Peyer's patch (tissue), 4 donors: ENCODE measurements at regions not wholly inside any gene's neighbourhood (a gene's known extent, or its start where the extent isn't known, plus 50 kb on each side); places are given as distances from the start of the nearest gene placed in this dataset.

ENCODE experiments used
- DNase-seq, 3 donors: peaks; one replicate each; pipeline ENCODE4 v3.0.0-alpha.2; 2017 to 2019
- H3K27ac ChIP-seq, 4 donors: fragments of 200-600 bp; sonication (generic); one replicate each; pipeline ENCODE4 v1.5.1; 2016 to 2019
- H3K27me3 ChIP-seq, 2 donors: fragments of 200-600 bp; sonication (generic); one replicate each; pipeline ENCODE4 v1.5.1; 2019
- H3K36me3 ChIP-seq, 3 donors: fragments of 200-600 bp; sonication (generic); one replicate each; pipeline ENCODE4 v1.5.1; 2016 to 2019
- H3K4me1 ChIP-seq, 4 donors: fragments of 200-600 bp; sonication (generic); one replicate each; pipeline ENCODE4 v1.5.1; 2016 to 2019
- H3K4me3 ChIP-seq, 4 donors: fragments of 200-600 bp; sonication (generic); 1 replicate in 3 of 4; 2 replicates in 1 of 4; pipeline ENCODE4 v1.5.1; 2016 to 2019; ENCODE audit warnings: mild to moderate bottlenecking in 1 of 4
- H3K9me3 ChIP-seq, 4 donors: fragments of 200-600 bp; sonication (generic); one replicate each; pipeline ENCODE4 v1.5.1; 2016 to 2019; ENCODE audit warnings: mild to moderate bottlenecking in 1 of 4
- POLR2A ChIP-seq, 2 donors: fragments of 450-650 bp; IDR thresholded peaks; one replicate each; pipeline ENCODE4 v1.5.1; 2017; ENCODE audit warnings: antibody characterized with exemption in 2 of 2, mild to moderate bottlenecking in 2 of 2, moderate library complexity in 2 of 2
- TF ChIP-seq, protein P1 (sequence below), 6 experiments: fragments of 450-650 bp in 4 of 6; fragments of 200-600 bp in 2 of 6; sonication (generic) in 1 of 6; IDR thresholded peaks; one replicate each; pipeline ENCODE4 v1.5.1; 2017 to 2019; ENCODE audit warnings: antibody characterized with exemption in 6 of 6, mild to moderate bottlenecking in 3 of 6, moderate library complexity in 1 of 6

DNA sequence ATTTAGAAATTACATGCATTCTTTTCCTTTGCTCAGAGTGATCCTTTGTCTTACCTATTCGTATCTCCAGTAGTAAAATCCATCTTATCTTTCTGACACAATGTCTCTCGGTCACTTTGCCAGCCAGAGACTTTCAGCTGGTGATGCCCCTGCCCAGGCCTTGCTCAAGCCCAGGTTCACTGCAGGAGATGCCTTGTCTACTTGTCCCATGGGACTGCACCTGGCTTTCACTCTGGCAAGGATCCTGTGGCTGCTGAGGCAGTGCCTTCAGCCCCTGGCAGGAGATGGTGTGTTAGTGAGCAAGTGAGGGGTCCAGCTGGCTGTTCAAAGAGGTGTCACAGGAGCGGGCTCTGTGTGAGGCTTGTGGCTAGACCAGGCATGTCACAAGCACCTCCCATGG is 1268.9 kb downstream of the OTOL1 start:
- TF ChIP-seq, protein P1, sequence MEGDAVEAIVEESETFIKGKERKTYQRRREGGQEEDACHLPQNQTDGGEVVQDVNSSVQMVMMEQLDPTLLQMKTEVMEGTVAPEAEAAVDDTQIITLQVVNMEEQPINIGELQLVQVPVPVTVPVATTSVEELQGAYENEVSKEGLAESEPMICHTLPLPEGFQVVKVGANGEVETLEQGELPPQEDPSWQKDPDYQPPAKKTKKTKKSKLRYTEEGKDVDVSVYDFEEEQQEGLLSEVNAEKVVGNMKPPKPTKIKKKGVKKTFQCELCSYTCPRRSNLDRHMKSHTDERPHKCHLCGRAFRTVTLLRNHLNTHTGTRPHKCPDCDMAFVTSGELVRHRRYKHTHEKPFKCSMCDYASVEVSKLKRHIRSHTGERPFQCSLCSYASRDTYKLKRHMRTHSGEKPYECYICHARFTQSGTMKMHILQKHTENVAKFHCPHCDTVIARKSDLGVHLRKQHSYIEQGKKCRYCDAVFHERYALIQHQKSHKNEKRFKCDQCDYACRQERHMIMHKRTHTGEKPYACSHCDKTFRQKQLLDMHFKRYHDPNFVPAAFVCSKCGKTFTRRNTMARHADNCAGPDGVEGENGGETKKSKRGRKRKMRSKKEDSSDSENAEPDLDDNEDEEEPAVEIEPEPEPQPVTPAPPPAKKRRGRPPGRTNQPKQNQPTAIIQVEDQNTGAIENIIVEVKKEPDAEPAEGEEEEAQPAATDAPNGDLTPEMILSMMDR (IDR thresholded peaks at IDR 0.05): no peak
- no peak for TF ChIP-seq POLR2A (IDR thresholded peaks at IDR 0.05)
- no peak for DNase-seq
- Histone ChIP-seq H3K36me3 (no peaks in the 10 kb centered on the region), H3K27me3 (no peaks in the 10 kb centered on the region), H3K27ac (no peak overlapping the region), H3K9me3 (no peaks in the 10 kb centered on the region), H3K4me3 (no peak overlapping the region), H3K4me1 (no peaks in the 10 kb centered on the region)

DNA sequence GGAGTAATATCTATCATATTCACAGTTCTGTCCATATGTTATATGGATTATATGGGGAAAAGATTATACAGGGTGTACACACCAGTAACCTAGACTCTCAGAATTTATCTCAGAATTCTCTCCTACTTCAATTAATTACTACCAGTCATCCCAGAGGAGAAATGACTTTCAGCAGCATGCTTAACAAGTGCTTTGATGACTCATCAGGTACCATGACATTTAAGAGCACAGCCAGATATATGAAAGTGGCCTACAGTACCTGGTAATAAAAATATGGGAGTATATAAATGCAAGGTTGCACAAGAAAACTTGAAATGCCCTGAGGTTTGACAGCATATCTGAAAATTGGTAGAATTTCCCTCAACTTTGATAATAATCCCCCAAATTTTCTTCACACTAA is 1273.0 kb downstream of the OTOL1 start:
- no peaks in the 10 kb centered on the region for H3K27me3 ChIP-seq
- no peak overlapping the region for H3K27ac ChIP-seq
- no peaks in the 10 kb centered on the region for H3K4me1 ChIP-seq
- no peak for DNase-seq
- H3K9me3 ChIP-seq: no peaks in the 10 kb centered on the region
- no peak for TF ChIP-seq POLR2A (IDR thresholded peaks at IDR 0.05)
- no peak overlapping the region for H3K4me3 ChIP-seq
- H3K36me3 ChIP-seq: no peaks in the 10 kb centered on the region

DNA sequence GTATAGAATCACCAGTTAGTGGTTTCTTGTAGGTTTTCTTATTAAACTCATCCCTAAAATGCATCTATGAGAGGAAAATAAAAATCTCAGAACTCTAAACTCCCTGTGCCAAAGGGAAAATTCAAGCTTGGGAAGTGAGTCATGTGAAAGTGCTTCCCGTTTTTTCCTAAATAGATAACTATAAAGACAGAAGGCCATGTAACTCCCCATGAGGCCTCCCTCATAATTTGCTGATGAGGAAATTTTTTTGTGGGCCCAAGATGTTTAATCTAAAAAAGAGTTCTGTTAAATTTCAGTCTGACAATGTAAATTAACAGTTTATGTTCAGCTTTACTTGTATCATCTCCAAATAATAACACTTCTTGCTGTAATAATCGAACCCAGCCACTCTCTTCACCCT is 1273.9 kb downstream of the OTOL1 start:
- no peak for DNase-seq
- no peak overlapping the region for H3K27ac ChIP-seq
- no peaks in the 10 kb centered on the region for H3K9me3 ChIP-seq
- H3K36me3 ChIP-seq: no peaks in the 10 kb centered on the region
- no peak overlapping the region for H3K4me3 ChIP-seq
- TF ChIP-seq POLR2A (IDR thresholded peaks at IDR 0.05): no peak
- TF ChIP-seq, protein P1 (IDR thresholded peaks at IDR 0.05): no peak
- H3K27me3 ChIP-seq: no peaks in the 10 kb centered on the region
- no peaks in the 10 kb centered on the region for H3K4me1 ChIP-seq

DNA sequence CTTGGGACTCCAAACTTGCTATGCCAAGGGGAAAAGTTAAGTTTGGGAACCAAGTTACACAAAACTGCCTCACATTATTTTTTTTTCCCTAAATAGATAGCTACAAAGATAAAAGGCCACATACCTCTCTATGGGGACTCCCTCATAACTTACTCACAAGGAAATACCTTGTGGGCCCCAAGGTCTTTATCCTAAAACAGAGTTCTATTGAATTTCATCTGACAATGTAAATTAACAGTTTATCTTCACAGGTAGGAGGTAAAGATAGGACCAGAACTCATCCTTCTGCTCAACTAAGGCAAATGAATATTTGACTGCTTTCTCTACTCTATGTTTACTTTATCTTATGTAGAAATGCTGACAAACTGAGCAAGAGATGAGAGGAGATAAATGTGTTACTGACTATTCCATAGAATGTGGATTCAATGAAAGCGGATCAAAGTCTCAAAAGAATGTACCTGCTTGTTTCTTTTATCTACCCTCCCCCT is 1278.0 kb downstream of the OTOL1 start:
- Histone ChIP-seq H3K4me1 (no peaks in the 10 kb centered on the region), H3K27me3 (no peaks in the 10 kb centered on the region), H3K27ac (no peak overlapping the region), H3K36me3 (no peaks in the 10 kb centered on the region), H3K4me3 (no peak overlapping the region), H3K9me3 (no peaks in the 10 kb centered on the region)
- no peak for DNase-seq
- TF ChIP-seq, protein P1 (IDR thresholded peaks at IDR 0.05): no peak
- TF ChIP-seq POLR2A (IDR thresholded peaks at IDR 0.05): no peak

DNA sequence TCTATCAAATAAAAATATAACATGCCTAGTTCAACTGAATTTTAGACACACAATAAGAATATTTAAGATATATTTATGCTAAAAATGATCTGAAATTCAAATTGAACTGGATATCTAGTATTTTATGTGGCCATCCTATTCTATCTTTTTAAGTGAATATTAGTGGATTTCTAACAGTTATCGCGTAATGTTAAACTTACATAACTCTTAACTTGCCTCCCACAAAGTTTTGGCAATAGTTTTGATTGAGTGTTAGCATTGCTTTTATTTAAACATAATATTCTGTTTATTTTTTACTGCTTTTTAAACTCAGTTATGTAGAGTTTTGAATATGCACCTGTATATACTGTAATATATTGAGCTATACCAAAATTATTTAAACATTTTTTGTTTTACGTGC is 1279.5 kb downstream of the OTOL1 start:
- H3K4me3 ChIP-seq: no peak overlapping the region
- H3K9me3 ChIP-seq: no peaks in the 10 kb centered on the region
- no peak for TF ChIP-seq POLR2A (IDR thresholded peaks at IDR 0.05)
- TF ChIP-seq, protein P1 (IDR thresholded peaks at IDR 0.05): no peak
- no peaks in the 10 kb centered on the region for H3K4me1 ChIP-seq
- no peaks in the 10 kb centered on the region for H3K27me3 ChIP-seq
- no peaks in the 10 kb centered on the region for H3K36me3 ChIP-seq
- no peak overlapping the region for H3K27ac ChIP-seq
- no peak for DNase-seq

DNA sequence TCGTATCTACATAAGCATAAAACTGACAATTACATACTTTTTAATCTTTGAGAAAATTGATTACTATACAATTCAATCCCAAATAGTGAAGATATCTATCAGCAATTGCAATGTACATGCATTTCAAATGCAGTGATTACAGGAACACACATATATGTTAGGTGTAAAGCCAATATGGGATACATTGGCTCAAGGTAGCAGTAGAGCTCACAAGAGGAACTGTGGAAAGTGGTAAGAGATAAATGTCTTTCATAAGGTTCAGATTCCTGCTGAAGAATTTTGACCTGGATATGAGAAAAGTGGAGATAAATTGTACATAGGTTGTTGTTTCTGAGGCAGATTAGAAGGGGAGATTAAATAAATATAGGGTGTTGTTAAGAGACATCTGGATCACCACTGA is 1280.5 kb downstream of the OTOL1 start:
- Histone ChIP-seq H3K27ac (no peak overlapping the region), H3K27me3 (no peaks in the 10 kb centered on the region), H3K4me1 (no peaks in the 10 kb centered on the region), H3K4me3 (no peak overlapping the region), H3K9me3 (no peaks in the 10 kb centered on the region), H3K36me3 (no peaks in the 10 kb centered on the region)
- no peak for DNase-seq
- TF ChIP-seq POLR2A (IDR thresholded peaks at IDR 0.05): no peak
- TF ChIP-seq, protein P1 (IDR thresholded peaks at IDR 0.05): peak in 2 of 6 experiments; percentile 23 to 27
